Smooth muscle cell (in vitro differentiated cells): ENCODE measurements at regions not wholly inside any gene's neighbourhood (a gene's known extent, or its start where the extent isn't known, plus 50 kb on each side); places are given as distances from the start of the nearest gene placed in this dataset.

Experiments
- DNase-seq: peaks from one replicate; lab custom pipeline; 2025; ENCODE audit not compliant: unreplicated experiment; lab: John Stamatoyannopoulos, UW
- H2AFZ ChIP-seq: fragments of 200-600 bp; sonication (generic); 2 replicates; pipeline ENCODE4 v1.6.0; 2016; ENCODE audit warnings: antibody characterized with exemption, low read depth, mild to moderate bottlenecking
- H3F3A ChIP-seq: fragments of 200-600 bp; sonication (generic); 2 replicates; pipeline ENCODE4 v1.6.0; 2017; ENCODE audit warnings: antibody characterized with exemption, low read depth
- H3K27ac ChIP-seq: fragments of 200-600 bp; sonication (generic); 2 replicates; pipeline ENCODE4 v1.5.1; 2016; ENCODE audit warnings: low read depth, mild to moderate bottlenecking
- H3K27me3 ChIP-seq: fragments of 200-600 bp; sonication (generic); 2 replicates; pipeline ENCODE4 v1.6.1; 2016; ENCODE audit warnings: low read depth, mild to moderate bottlenecking
- H3K36me3 ChIP-seq: fragments of 200-600 bp; sonication (generic); 2 replicates; pipeline ENCODE4 v1.5.1; 2016; ENCODE audit warnings: low read depth
- H3K4me1 ChIP-seq: fragments of 200-600 bp; sonication (generic); 2 replicates; pipeline ENCODE4 v1.5.1; 2016; ENCODE audit warnings: low read depth
- H3K4me2 ChIP-seq: fragments of 200-600 bp; sonication (generic); 2 replicates; pipeline ENCODE4 v1.6.0; 2016; ENCODE audit warnings: mild to moderate bottlenecking
- H3K4me3 ChIP-seq: fragments of 200-600 bp; sonication (generic); 2 replicates; pipeline ENCODE4 v1.5.1; 2016; ENCODE audit warnings: mild to moderate bottlenecking
- H3K79me2 ChIP-seq: fragments of 200-600 bp; sonication (generic); 2 replicates; pipeline ENCODE4 v1.6.0; 2016; ENCODE audit warnings: low read depth, mild to moderate bottlenecking
- H3K9ac ChIP-seq: fragments of 200-600 bp; sonication (generic); 2 replicates; pipeline ENCODE4 v1.6.0; 2016; ENCODE audit warnings: low read depth
- H3K9me3 ChIP-seq: fragments of 200-600 bp; sonication (generic); replicated peaks from 2 replicates; pipeline ENCODE4 v1.5.1; 2016; ENCODE audit warnings: low read depth
- H4K20me1 ChIP-seq: fragments of 200-600 bp; sonication (generic); 2 replicates; pipeline ENCODE4 v1.6.0; 2016; ENCODE audit warnings: low read depth
- CTCF ChIP-seq: fragments of 200-600 bp; sonication (generic); IDR thresholded peaks from 2 replicates; pipeline ENCODE4 v1.5.1; 2017; ENCODE audit warnings: borderline replicate concordance, mild to moderate bottlenecking, antibody characterized with exemption; ENCODE audit not compliant: insufficient read depth, poor library complexity, severe bottlenecking
- WGBS: methylation state at CpG from one replicate; pipeline ENCODE4 v1.1.7; 2016; ENCODE audit warnings: low lambda C conversion rate; 5-methylcytosine and 5-hydroxymethylcytosine counted together

- Histone ChIP-seq H3K79me2 (no peaks in the 10 kb centered on the region), H3K9me3 (no peaks in the 10 kb centered on the region), H3K4me3 (no peak overlapping the region), H3K4me1 (no peaks in the 10 kb centered on the region), H4K20me1 (no peaks in the 10 kb centered on the region), H3K4me2 (no peak overlapping the region), H3K9ac (no peak overlapping the region), H3K27me3 (no peaks in the 10 kb centered on the region), H3F3A (no peaks in the 10 kb centered on the region), H2AFZ (no peak overlapping the region), H3K27ac (no peak overlapping the region), H3K36me3 (no peaks in the 10 kb centered on the region)
- no peak for TF ChIP-seq CTCF
- no peak for DNase-seq
- 87% methylated on average over 3 of the region's 3 CpGs for WGBS
These were observed 324.0 kb upstream of the ACVR2A start for GRCh38 chr2:147520817-147521216.

- 98% methylated on average over 2 of the region's 2 CpGs for WGBS
- no peak overlapping the region for H3K27ac ChIP-seq
- no peaks in the 10 kb centered on the region for H3K36me3 ChIP-seq
- H3K9ac ChIP-seq: no peak overlapping the region
- DNase-seq: no peak
- no peak overlapping the region for H3K4me2 ChIP-seq
- no peak overlapping the region for H3K4me3 ChIP-seq
- H3K79me2 ChIP-seq: no peaks in the 10 kb centered on the region
- H3F3A ChIP-seq: no peaks in the 10 kb centered on the region
- H3K4me1 ChIP-seq: no peaks in the 10 kb centered on the region
- no peaks in the 10 kb centered on the region for H3K9me3 ChIP-seq
- no peak overlapping the region for H2AFZ ChIP-seq
- TF ChIP-seq CTCF: no peak
- H4K20me1 ChIP-seq: no peaks in the 10 kb centered on the region
- H3K27me3 ChIP-seq: no peaks in the 10 kb centered on the region
These were observed 325.7 kb upstream of the ACVR2A start for GRCh38 chr2:147519178-147519577.

GRCh38 chr2:147515213-147515612 is 329.6 kb upstream of the ACVR2A start:
- H3K4me1 ChIP-seq: peaks cover 18% of the 10 kb centered on the region
- no peaks in the 10 kb centered on the region for H4K20me1 ChIP-seq
- H3K4me2 ChIP-seq: no peak overlapping the region
- no peaks in the 10 kb centered on the region for H3K79me2 ChIP-seq
- no peak overlapping the region for H3K9ac ChIP-seq
- peak overlapping the region; percentile 13 for H2AFZ ChIP-seq
- 91% methylated on average over 1 of the region's 1 CpG for WGBS
- no peak overlapping the region for H3K27ac ChIP-seq
- H3F3A ChIP-seq: peaks cover 6% of the 10 kb centered on the region
- H3K4me3 ChIP-seq: no peak overlapping the region
- H3K36me3 ChIP-seq: no peaks in the 10 kb centered on the region
- H3K27me3 ChIP-seq: no peaks in the 10 kb centered on the region
- DNase-seq: no peak
- no peaks in the 10 kb centered on the region for H3K9me3 ChIP-seq
- no peak for TF ChIP-seq CTCF

GRCh38 chr2:147512206-147512605 is 332.6 kb upstream of the ACVR2A start:
- Histone ChIP-seq H3K9ac (no peak overlapping the region), H3K27ac (peak overlapping the region; percentile 67), H3K4me3 (no peak overlapping the region), H2AFZ (peak overlapping the region; percentile 82), H3K79me2 (no peaks in the 10 kb centered on the region), H3K9me3 (no peaks in the 10 kb centered on the region), H3K4me1 (peaks cover 18% of the 10 kb centered on the region), H3K36me3 (no peaks in the 10 kb centered on the region), H3F3A (peaks cover 6% of the 10 kb centered on the region), H4K20me1 (no peaks in the 10 kb centered on the region), H3K4me2 (peak overlapping the region; percentile 64), H3K27me3 (no peaks in the 10 kb centered on the region)
- WGBS: 38% methylated on average over 5 of the region's 5 CpGs
- no peak for DNase-seq
- TF ChIP-seq CTCF: no peak
